ENCODE measurements at regions not wholly inside any gene's neighbourhood (a gene's known extent, or its start where the extent isn't known, plus 50 kb on each side); places are given as distances from the start of the nearest gene placed in this dataset.
A peak's percentile ranks its signal among the peaks of the same experiment; 100 is the strongest.
"Not testable (repeated sequence)": the region's sequence is repeated elsewhere in the genome, so short reads cannot be mapped to it uniquely, and the experiment has no call there.

GRCh38 chr17:70961341-70961740 is 792.0 kb downstream of the KCNJ2 start:
- DNase-seq, result no peak

GRCh38 chr17:70968302-70968701 is 799.0 kb downstream of the KCNJ2 start:
- no peak for DNase-seq

GRCh38 chr17:70969521-70970034 is 800.2 kb downstream of the KCNJ2 start:
- DNase-seq, result no peak

- DNase-seq, result no peak
These were observed 807.1 kb downstream of the KCNJ2 start for GRCh38 chr17:70976447-70976846.

- no peak for DNase-seq
These were observed 815.5 kb downstream of the KCNJ2 start for GRCh38 chr17:70984873-70985272.

- DNase-seq, result no peak
These were observed 818.6 kb downstream of the KCNJ2 start for GRCh38 chr17:70987867-70988340.

GRCh38 chr17:70988622-70989021 is 819.3 kb downstream of the KCNJ2 start:
- no peak for DNase-seq

GRCh38 chr17:70989280-70989679 is 819.9 kb downstream of the KCNJ2 start:
- DNase-seq, result no peak

GRCh38 chr17:70994194-70994593 is 824.9 kb downstream of the KCNJ2 start:
- no peak for DNase-seq

GRCh38 chr17:70995997-70996396 is 826.7 kb downstream of the KCNJ2 start:
- no peak for DNase-seq

GRCh38 chr17:71003736-71004135 is 834.4 kb downstream of the KCNJ2 start:
- no peak for DNase-seq

- no peak for DNase-seq
These were observed 835.1 kb downstream of the KCNJ2 start for GRCh38 chr17:71004413-71004812.

GRCh38 chr17:71011391-71011790 is 842.1 kb downstream of the KCNJ2 start:
- DNase-seq, result no peak

GRCh38 chr17:71019699-71020098 is 850.4 kb downstream of the KCNJ2 start:
- DNase-seq, result no peak

- peak; percentile 2 for DNase-seq
These were observed 853.4 kb downstream of the KCNJ2 start for GRCh38 chr17:71022758-71023157.

- peak; percentile 95 for DNase-seq
These were observed 854.1 kb downstream of the KCNJ2 start for GRCh38 chr17:71023249-71024030.

- DNase-seq, result peak; percentile 57
These were observed 854.8 kb downstream of the KCNJ2 start for GRCh38 chr17:71024172-71024571.

GRCh38 chr17:71024969-71025368 is 855.6 kb downstream of the KCNJ2 start:
- no peak for DNase-seq

GRCh38 chr17:71029246-71029645 is 859.9 kb downstream of the KCNJ2 start:
- DNase-seq, result no peak

- not testable (repeated sequence) for DNase-seq
These were observed 862.0 kb downstream of the KCNJ2 start for GRCh38 chr17:71031286-71031685.

GRCh38 chr17:71032746-71033273 is 863.5 kb downstream of the KCNJ2 start:
- DNase-seq, result peak; percentile 100

GRCh38 chr17:71033336-71033735 is 864.0 kb downstream of the KCNJ2 start:
- DNase-seq, result peak; percentile 98

GRCh38 chr17:71035226-71035625 is 865.9 kb downstream of the KCNJ2 start:
- DNase-seq, result no peak

GRCh38 chr17:71037386-71037785 is 868.1 kb downstream of the KCNJ2 start:
- DNase-seq, result no peak
